ENCODE measurements at regions not wholly inside any gene's neighbourhood (a gene's known extent, or its start where the extent isn't known, plus 50 kb on each side); places are given as distances from the start of the nearest gene placed in this dataset.
"Not testable (repeated sequence)": the region's sequence is repeated elsewhere in the genome, so short reads cannot be mapped to it uniquely, and the experiment has no call there.

DNA sequence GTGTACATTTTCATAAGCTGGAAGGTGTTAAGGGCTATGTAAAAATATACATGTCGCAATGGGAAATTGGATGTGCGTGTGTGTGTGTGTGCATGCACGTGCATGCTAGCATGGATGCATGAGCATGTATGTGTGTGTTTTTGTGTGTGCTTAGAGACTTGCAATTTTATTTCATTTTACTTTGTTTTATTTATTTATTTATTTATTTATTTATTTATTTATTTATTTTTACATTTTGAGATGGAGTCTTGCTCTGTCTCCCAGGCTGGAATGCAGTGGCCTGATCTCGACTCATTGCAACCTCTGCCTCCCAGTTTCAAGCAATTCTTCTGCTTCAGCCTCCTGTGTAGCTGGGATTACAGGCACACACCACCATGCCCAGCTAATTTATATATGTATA, 50.4 kb upstream of the CDH9 start:
- TF ChIP-seq POLR2A (IDR thresholded peaks at IDR 0.05); POLR2AphosphoS5 (IDR thresholded peaks at IDR 0.05); EP300 (IDR thresholded peaks at IDR 0.05; ENCODE audit: low read depth): not testable (repeated sequence)
- TF ChIP-seq, protein P1, sequence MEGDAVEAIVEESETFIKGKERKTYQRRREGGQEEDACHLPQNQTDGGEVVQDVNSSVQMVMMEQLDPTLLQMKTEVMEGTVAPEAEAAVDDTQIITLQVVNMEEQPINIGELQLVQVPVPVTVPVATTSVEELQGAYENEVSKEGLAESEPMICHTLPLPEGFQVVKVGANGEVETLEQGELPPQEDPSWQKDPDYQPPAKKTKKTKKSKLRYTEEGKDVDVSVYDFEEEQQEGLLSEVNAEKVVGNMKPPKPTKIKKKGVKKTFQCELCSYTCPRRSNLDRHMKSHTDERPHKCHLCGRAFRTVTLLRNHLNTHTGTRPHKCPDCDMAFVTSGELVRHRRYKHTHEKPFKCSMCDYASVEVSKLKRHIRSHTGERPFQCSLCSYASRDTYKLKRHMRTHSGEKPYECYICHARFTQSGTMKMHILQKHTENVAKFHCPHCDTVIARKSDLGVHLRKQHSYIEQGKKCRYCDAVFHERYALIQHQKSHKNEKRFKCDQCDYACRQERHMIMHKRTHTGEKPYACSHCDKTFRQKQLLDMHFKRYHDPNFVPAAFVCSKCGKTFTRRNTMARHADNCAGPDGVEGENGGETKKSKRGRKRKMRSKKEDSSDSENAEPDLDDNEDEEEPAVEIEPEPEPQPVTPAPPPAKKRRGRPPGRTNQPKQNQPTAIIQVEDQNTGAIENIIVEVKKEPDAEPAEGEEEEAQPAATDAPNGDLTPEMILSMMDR (IDR thresholded peaks at IDR 0.05): not testable (repeated sequence)
